ENCODE measurements at regions not wholly inside any gene's neighbourhood (a gene's known extent, or its start where the extent isn't known, plus 50 kb on each side); places are given as distances from the start of the nearest gene placed in this dataset.

DNA sequence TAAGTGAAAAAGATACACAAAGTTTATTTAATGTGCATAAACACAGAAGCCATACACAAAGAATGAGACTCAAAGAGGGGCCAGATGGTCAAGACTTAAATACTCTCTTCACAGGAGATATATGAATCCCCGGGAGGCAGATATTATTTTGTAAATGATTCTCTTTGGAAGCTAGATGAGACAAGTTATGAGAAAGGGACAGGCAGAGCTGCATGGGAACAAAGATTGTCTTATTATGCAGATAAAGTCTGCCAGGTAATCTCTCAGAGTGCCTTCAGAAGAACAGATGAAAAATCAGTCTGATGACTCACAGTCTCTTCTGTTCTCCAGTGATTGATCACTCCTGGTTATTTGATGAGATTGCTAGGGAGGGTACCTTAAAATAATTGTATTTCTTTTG, 89.0 kb downstream of the NAF1 start:
- TF ChIP-seq, protein P1, sequence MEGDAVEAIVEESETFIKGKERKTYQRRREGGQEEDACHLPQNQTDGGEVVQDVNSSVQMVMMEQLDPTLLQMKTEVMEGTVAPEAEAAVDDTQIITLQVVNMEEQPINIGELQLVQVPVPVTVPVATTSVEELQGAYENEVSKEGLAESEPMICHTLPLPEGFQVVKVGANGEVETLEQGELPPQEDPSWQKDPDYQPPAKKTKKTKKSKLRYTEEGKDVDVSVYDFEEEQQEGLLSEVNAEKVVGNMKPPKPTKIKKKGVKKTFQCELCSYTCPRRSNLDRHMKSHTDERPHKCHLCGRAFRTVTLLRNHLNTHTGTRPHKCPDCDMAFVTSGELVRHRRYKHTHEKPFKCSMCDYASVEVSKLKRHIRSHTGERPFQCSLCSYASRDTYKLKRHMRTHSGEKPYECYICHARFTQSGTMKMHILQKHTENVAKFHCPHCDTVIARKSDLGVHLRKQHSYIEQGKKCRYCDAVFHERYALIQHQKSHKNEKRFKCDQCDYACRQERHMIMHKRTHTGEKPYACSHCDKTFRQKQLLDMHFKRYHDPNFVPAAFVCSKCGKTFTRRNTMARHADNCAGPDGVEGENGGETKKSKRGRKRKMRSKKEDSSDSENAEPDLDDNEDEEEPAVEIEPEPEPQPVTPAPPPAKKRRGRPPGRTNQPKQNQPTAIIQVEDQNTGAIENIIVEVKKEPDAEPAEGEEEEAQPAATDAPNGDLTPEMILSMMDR (conservative IDR thresholded peaks at IDR 0.05; ENCODE audit: low read depth in 2 of 2) = no peak
- TF ChIP-seq EZH2phosphoT487 (IDR thresholded peaks at IDR 0.05; ENCODE audit: unreplicated experiment) (no peak), POLR2AphosphoS5 (IDR thresholded peaks at IDR 0.05; ENCODE audit: low read depth) (no peak), JUNB (IDR thresholded peaks at IDR 0.05; ENCODE audit: unreplicated experiment) (no peak), EZH2 (IDR thresholded peaks at IDR 0.05; ENCODE audit: low read depth, unreplicated experiment) (no peak), ZNF331 (CRISPR knock-in tag; IDR thresholded peaks at IDR 0.05; ENCODE audit: low read depth) (no peak)
- TF ChIP-seq, protein P2, sequence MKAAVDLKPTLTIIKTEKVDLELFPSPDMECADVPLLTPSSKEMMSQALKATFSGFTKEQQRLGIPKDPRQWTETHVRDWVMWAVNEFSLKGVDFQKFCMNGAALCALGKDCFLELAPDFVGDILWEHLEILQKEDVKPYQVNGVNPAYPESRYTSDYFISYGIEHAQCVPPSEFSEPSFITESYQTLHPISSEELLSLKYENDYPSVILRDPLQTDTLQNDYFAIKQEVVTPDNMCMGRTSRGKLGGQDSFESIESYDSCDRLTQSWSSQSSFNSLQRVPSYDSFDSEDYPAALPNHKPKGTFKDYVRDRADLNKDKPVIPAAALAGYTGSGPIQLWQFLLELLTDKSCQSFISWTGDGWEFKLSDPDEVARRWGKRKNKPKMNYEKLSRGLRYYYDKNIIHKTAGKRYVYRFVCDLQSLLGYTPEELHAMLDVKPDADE (IDR thresholded peaks at IDR 0.05) = no peak
- TF ChIP-seq, protein P3, sequence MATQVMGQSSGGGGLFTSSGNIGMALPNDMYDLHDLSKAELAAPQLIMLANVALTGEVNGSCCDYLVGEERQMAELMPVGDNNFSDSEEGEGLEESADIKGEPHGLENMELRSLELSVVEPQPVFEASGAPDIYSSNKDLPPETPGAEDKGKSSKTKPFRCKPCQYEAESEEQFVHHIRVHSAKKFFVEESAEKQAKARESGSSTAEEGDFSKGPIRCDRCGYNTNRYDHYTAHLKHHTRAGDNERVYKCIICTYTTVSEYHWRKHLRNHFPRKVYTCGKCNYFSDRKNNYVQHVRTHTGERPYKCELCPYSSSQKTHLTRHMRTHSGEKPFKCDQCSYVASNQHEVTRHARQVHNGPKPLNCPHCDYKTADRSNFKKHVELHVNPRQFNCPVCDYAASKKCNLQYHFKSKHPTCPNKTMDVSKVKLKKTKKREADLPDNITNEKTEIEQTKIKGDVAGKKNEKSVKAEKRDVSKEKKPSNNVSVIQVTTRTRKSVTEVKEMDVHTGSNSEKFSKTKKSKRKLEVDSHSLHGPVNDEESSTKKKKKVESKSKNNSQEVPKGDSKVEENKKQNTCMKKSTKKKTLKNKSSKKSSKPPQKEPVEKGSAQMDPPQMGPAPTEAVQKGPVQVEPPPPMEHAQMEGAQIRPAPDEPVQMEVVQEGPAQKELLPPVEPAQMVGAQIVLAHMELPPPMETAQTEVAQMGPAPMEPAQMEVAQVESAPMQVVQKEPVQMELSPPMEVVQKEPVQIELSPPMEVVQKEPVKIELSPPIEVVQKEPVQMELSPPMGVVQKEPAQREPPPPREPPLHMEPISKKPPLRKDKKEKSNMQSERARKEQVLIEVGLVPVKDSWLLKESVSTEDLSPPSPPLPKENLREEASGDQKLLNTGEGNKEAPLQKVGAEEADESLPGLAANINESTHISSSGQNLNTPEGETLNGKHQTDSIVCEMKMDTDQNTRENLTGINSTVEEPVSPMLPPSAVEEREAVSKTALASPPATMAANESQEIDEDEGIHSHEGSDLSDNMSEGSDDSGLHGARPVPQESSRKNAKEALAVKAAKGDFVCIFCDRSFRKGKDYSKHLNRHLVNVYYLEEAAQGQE (IDR thresholded peaks at IDR 0.05; ENCODE audit: unreplicated experiment) = no peak
- TF ChIP-seq, protein P4, sequence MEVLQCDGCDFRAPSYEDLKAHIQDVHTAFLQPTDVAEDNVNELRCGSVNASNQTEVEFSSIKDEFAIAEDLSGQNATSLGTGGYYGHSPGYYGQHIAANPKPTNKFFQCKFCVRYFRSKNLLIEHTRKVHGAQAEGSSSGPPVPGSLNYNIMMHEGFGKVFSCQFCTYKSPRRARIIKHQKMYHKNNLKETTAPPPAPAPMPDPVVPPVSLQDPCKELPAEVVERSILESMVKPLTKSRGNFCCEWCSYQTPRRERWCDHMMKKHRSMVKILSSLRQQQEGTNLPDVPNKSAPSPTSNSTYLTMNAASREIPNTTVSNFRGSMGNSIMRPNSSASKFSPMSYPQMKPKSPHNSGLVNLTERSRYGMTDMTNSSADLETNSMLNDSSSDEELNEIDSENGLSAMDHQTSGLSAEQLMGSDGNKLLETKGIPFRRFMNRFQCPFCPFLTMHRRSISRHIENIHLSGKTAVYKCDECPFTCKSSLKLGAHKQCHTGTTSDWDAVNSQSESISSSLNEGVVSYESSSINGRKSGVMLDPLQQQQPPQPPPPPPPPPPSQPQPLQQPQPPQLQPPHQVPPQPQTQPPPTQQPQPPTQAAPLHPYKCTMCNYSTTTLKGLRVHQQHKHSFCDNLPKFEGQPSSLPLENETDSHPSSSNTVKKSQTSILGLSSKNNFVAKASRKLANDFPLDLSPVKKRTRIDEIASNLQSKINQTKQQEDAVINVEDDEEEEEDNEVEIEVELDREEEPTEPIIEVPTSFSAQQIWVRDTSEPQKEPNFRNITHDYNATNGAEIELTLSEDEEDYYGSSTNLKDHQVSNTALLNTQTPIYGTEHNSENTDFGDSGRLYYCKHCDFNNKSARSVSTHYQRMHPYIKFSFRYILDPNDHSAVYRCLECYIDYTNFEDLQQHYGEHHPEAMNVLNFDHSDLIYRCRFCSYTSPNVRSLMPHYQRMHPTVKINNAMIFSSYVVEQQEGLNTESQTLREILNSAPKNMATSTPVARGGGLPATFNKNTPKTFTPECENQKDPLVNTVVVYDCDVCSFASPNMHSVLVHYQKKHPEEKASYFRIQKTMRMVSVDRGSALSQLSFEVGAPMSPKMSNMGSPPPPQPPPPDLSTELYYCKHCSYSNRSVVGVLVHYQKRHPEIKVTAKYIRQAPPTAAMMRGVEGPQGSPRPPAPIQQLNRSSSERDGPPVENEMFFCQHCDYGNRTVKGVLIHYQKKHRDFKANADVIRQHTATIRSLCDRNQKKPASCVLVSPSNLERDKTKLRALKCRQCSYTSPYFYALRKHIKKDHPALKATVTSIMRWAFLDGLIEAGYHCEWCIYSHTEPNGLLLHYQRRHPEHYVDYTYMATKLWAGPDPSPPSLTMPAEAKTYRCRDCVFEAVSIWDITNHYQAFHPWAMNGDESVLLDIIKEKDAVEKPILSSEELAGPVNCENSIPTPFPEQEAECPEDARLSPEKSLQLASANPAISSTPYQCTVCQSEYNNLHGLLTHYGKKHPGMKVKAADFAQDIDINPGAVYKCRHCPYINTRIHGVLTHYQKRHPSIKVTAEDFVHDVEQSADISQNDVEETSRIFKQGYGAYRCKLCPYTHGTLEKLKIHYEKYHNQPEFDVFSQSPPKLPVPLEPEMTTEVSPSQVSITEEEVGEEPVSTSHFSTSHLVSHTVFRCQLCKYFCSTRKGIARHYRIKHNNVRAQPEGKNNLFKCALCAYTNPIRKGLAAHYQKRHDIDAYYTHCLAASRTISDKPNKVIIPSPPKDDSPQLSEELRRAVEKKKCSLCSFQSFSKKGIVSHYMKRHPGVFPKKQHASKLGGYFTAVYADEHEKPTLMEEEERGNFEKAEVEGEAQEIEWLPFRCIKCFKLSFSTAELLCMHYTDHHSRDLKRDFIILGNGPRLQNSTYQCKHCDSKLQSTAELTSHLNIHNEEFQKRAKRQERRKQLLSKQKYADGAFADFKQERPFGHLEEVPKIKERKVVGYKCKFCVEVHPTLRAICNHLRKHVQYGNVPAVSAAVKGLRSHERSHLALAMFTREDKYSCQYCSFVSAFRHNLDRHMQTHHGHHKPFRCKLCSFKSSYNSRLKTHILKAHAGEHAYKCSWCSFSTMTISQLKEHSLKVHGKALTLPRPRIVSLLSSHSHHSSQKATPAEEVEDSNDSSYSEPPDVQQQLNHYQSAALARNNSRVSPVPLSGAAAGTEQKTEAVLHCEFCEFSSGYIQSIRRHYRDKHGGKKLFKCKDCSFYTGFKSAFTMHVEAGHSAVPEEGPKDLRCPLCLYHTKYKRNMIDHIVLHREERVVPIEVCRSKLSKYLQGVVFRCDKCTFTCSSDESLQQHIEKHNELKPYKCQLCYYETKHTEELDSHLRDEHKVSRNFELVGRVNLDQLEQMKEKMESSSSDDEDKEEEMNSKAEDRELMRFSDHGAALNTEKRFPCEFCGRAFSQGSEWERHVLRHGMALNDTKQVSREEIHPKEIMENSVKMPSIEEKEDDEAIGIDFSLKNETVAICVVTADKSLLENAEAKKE (CRISPR knock-in tag; IDR thresholded peaks at IDR 0.05) = no peak
